CD4-positive, alpha-beta T cell treated with Interleukin-6 at 100 ng/mL for 8 hours (primary cell): ENCODE measurements at regions not wholly inside any gene's neighbourhood (a gene's known extent, or its start where the extent isn't known, plus 50 kb on each side); places are given as distances from the start of the nearest gene placed in this dataset.

Source experiments
- DNase-seq: peaks from one replicate; pipeline ENCODE4 v3.0.0-alpha.2; 2020; ENCODE audit warnings: mixed read lengths, low spot score

DNA sequence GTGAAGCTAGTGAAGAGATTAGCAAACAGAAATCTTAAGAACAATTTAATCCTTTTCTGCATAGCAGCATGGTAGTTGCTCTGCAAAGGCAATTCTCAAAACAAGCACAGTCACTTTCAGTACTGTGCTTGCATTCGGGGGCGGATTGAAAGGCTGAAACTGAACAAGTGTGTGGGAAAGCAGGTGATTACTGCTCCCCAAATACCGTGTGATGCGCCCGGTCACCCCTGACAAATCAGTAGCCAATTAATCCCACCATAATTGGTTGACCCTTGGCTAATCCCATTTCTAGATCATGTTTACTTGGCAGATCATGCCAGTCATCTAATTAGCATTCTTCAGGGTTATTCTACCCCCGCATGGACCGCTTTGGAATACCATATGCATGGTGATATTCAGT, 76.5 kb upstream of the ADRB1 start:
- no peak for DNase-seq

DNA sequence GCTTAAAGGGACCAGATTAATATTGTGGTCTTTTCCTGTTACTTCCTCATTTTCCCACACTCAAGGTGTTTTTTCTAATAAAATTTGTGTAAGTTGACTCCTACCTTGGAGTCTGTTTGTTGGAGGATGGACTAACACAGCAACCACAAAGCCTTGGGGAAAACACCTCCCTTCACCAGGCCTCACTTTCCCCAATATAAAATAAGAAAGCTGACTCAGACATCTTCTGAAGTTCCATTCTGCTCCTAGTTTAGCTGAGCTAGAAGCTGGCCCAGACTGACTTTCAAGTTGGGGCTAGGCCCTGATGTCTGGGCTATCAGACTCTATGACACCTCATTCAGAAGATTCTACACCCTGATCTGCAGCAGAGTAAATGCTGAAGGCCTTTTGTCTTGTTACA, 73.0 kb upstream of the ADRB1 start:
- no peak for DNase-seq

DNA sequence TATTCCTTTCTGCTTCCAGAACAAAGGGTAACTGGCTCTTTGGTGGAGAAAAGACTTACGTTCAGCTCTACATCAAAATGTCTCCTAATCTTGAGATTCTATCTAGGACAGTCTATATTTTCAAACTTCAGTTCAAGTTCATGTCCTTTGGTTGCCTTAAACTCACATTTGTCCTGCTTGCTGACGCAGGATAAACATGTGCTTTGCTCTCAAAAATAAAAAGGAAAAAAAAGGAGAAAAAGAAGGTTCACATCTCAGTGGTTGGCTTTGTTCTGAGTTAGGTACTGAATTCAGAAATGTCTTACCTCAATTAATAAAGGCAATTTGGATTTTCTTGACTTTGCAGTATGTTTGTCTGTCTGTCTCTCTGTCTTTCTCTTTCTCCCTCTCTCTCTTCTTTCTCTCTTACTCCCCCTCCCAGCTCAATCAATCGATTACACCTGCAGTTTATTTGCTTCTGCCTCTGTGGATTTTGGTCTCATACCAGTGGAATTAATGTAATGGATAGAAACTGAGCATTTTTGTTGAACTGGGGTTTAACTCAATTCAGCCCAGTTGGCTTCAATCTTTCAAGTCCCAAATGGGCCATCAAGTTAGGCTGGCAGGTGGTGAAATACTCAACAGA, 72.2 kb upstream of the ADRB1 start:
- no peak for DNase-seq

DNA sequence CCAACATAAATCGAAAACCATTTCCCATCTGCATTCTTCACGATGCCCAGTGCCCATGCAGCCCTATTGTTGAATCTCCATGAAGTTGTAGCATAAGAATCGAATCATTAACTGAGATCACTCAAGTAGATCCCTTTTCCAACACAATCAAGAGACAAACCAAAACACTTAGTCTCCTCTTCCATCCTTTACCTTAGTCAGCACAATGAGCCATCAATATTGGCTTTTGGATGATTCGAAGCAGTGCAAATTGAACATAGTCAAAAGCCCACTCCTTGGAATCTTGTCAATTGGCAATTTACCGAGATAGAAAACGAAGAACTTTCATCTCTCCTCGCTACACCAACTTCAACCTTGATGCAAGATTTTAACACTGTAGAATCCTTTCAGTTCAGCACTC, 66.5 kb upstream of the ADRB1 start:
- DNase-seq, result no peak

DNA sequence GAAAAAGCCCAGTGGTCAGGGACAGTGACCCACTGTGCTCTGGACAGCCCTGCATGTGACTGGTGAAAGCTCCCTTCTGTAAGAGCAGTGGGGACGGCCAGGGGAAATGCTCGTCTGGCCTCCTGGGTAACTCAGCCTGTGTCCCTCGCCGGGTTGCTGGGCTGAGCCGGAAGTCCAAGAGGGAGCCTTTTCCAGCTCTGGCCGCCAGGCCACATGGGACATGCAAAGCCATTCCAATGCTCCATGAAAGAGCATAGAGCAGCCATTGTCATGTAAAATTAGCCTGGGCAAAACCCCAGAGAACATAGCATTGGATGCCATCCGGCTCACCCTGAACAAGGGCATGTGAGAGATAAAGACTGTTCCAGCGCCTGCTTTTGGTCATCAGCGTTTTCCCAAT, 64.9 kb upstream of the ADRB1 start:
- no peak for DNase-seq

DNA sequence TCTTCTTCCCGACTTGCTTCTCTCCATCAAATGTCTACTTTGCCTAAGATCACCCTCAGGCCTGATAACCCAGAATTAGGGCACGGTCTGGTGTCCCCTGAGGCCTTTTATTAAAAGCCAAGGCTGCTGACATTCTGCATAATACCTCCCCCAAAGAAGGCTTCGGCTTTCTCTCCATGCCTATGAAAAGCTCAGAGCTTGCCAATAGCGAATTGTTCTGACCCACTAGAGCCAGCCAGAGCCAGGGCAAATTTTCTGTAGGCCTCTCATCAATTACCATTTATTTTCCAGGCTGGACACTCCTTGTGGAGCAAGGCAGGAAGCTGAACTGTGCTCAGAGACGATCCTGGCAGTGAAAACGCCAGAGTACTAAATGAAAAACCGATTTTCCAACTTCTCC, 64.3 kb upstream of the ADRB1 start:
- no peak for DNase-seq

DNA sequence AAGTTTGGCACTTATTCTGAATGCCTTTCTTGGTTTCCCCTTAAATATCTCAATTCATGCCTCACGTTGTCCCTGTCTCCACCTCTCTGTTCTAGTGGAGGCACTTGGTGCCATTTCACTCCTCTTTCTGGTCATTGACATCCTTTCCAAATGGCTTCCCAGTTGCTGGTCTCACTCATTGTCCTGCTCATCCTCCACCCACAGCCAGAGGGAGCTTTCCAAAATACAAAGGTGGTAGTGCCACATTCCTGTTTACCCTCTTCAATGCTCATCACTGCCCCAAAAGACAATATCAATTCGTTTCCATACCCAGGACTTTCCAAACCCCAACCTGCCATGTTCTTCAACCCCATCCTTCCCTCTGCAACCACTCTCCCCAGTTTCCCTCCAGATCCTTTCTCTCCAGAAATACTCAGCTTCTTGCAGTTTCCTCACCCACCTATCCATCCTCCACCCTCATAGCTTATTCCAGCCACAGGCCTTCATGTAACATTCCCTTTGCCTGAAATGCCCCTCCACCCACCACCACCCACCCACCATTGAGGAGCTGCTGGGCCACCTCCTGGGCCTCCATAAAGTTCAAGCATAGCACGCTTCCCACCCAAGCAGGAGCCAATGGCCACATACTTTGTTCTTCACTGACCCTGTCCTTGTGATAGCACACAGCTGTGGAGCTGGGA, 63.1 kb upstream of the ADRB1 start:
- DNase-seq, result no peak

- no peak for DNase-seq
These were observed 61.4 kb upstream of the ADRB1 start for GRCh38 chr10:113982296-113982695.

DNA sequence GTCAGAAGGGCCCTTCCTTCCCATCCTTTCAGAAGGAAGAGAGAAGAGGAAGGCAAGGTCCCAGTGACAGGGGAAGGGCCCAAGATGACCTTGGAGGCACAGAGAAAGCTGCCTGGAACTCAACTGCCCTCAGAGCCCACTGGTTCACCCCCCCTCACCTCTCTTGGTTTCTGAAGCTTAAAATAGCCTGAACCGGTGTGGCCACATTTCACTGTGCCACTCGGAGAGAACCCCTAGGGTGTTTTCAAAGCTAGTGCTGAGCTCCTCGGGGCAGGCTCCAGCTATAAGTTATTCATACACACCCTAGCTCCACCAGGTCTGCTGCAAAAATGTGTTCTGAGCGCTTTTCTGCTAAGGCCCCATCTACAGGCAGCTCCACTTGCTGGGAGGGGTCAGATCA, 60.9 kb upstream of the ADRB1 start:
- DNase-seq, result no peak

- peak; percentile 5 for DNase-seq
These were observed 60.1 kb upstream of the ADRB1 start for GRCh38 chr10:113983552-113983951.

- DNase-seq, result no peak
These were observed 58.3 kb upstream of the ADRB1 start for GRCh38 chr10:113985297-113985844.

GRCh38 chr10:113986316-113986715, 57.4 kb upstream of the ADRB1 start:
- no peak for DNase-seq

- no peak for DNase-seq
These were observed 56.5 kb upstream of the ADRB1 start for GRCh38 chr10:113987156-113987555.

DNA sequence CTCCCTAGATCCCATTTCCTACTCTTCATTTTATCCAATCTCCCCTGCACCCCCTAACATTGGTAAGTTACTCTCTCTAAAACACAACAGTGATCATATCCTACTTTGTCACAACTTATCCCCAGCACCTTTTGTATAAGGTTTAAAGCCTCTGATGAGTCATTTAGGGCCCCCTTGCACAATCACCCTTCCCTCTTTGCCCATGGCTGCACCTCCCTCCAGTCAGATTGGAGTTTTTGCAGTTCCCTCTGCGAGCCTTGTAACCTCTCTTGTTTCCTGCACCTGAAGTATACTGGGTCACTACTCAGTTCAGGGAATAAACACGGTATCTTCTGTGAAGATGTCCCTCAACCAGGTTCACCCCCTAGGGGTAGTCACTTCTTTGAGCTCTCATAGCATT, 55.9 kb upstream of the ADRB1 start:
- DNase-seq, result no peak

- DNase-seq, result no peak
These were observed 55.1 kb upstream of the ADRB1 start for GRCh38 chr10:113988535-113988934.

DNA sequence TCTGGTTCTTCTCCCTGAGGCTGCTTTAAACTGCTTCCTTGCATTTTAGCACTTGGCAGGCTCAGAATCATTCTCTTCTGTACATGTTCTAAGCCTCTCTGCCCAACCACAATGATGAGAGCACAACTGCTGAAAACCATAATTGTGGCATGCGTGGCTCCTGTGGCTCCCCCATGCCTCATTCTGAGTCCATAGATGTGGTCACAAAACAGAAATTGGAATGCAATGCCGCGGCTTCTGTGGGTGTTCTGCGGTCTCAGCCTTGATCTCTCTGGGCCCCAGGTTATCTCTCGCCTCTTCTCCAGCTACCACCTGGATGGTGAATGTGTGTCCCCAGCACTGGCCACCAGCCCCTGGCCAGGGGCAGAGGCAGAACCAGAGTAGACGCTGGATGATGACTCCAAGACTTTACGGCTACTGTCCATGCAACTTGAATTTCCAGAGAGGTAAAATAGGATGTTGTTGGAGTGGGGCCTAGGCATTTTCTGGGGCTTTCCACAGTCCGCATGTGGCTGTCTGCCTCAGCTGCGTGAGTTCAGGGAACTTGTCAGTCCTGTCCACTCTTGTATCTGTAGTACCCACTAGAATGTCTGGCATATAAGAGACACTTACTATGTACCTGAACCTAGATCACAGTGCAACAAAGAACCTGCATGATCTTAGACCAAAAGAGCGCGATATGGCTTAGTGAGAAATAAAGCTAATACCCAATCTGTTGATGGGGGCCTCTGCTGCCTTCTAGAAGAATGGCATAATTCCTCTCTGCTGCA, 52.4 kb upstream of the ADRB1 start:
- DNase-seq, result no peak

GRCh38 chr10:113992471-113993011, 51.1 kb upstream of the ADRB1 start:
- DNase-seq, result no peak

DNA sequence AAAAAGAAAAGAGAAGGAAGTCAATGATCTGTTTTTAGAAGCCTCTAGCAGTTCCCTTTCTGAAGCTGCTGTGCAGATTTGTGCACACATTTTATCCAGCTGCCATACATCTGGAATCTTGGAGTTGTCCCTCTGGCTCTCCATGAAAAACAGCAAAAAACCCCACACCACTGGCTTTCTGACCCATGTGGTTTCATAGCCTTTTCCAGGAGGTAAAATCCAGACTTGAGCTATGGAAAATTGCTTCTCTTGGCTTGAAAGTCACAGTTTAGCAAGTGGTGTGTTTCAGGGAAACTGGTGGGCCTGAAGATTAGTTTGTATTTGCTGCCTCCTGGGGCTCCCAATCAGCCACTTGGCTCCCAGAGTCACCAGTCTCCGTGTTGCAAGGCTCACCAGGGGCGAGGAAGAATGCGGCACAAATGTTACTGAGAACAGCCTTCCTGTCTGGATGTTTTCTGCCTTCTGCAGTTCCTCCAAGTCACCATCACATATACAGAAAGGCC, 50.1 kb upstream of the ADRB1 start:
- DNase-seq, result no peak
